ENCODE measurements at regions not wholly inside any gene's neighbourhood (a gene's known extent, or its start where the extent isn't known, plus 50 kb on each side); places are given as distances from the start of the nearest gene placed in this dataset.
"Not testable (repeated sequence)": the region's sequence is repeated elsewhere in the genome, so short reads cannot be mapped to it uniquely, and the experiment has no call there.

- DNase-seq, result no peak
Measured at GRCh38 chr6:40671694-40672050, 84.5 kb upstream of the LRFN2 start.

GRCh38 chr6:40671001-40671693 is 84.0 kb upstream of the LRFN2 start:
- no peak for DNase-seq

GRCh38 chr6:40669343-40669742 is 82.2 kb upstream of the LRFN2 start:
- DNase-seq, result no peak

GRCh38 chr6:40668203-40668602 is 81.0 kb upstream of the LRFN2 start:
- DNase-seq, result no peak

- DNase-seq, result no peak
Measured at GRCh38 chr6:40666530-40666929, 79.4 kb upstream of the LRFN2 start.

GRCh38 chr6:40661726-40662125 is 74.6 kb upstream of the LRFN2 start:
- DNase-seq, result no peak

GRCh38 chr6:40656772-40657171 is 69.6 kb upstream of the LRFN2 start:
- DNase-seq, result not testable (repeated sequence)

GRCh38 chr6:40654828-40655227 is 67.7 kb upstream of the LRFN2 start:
- DNase-seq, result no peak

- no peak for DNase-seq
Measured at GRCh38 chr6:40645043-40645442, 57.9 kb upstream of the LRFN2 start.

GRCh38 chr6:40642837-40643236 is 55.7 kb upstream of the LRFN2 start:
- DNase-seq, result no peak

GRCh38 chr6:40642190-40642589 is 55.0 kb upstream of the LRFN2 start:
- DNase-seq, result no peak

- no peak for DNase-seq
Measured at GRCh38 chr6:40640599-40641227, 53.5 kb upstream of the LRFN2 start.

Measured in NCI-H2171 (cell line).